Lower leg skin (tissue), 4 donors: ENCODE measurements at regions not wholly inside any gene's neighbourhood (a gene's known extent, or its start where the extent isn't known, plus 50 kb on each side); places are given as distances from the start of the nearest gene placed in this dataset.

Experiments
- DNase-seq, 2 donors: peaks; one replicate each; pipeline ENCODE4 v3.0.0-alpha.2; 2019; ENCODE audit warnings: low spot score in 2 of 2
- H3K4me3 ChIP-seq: fragments of 200-600 bp; sonication (generic); 2 replicates; pipeline ENCODE4 v1.5.1; 2017; ENCODE audit warnings: mild to moderate bottlenecking, low read depth; ENCODE audit not compliant: poor library complexity, severe bottlenecking
- POLR2A ChIP-seq, 2 donors: fragments of 450-650 bp; IDR thresholded peaks; one replicate each; pipeline ENCODE4 v1.6.1; 2016 to 2017; ENCODE audit warnings: antibody characterized with exemption in 2 of 2, mild to moderate bottlenecking in 1 of 2, moderate library complexity in 1 of 2
- WGBS, 2 donors: methylation state at CpG; one replicate each; pipeline ENCODE4 v1.1.5; 2018; 5-methylcytosine and 5-hydroxymethylcytosine counted together
- intact Hi-C: fragments of 100-400 bp; cut with DNase I; formaldehyde crosslinking; loops from one replicate; pipeline ENCODE4 v1.15.0; 2023; ENCODE audit warnings: low total_unique reads
- TF ChIP-seq, protein P1 (sequence below), 3 donors: fragments of 450-650 bp; IDR thresholded peaks; one replicate each; pipeline ENCODE4 v1.5.1; 2016; ENCODE audit warnings: antibody characterized with exemption in 3 of 3, mild to moderate bottlenecking in 3 of 3, moderate library complexity in 2 of 3

- intact Hi-C loops = no loop called here
- no peak for DNase-seq
- WGBS, 2 donors = 82 to 84% methylated on average over 5 of the region's 5 CpGs
- TF ChIP-seq, protein P1, sequence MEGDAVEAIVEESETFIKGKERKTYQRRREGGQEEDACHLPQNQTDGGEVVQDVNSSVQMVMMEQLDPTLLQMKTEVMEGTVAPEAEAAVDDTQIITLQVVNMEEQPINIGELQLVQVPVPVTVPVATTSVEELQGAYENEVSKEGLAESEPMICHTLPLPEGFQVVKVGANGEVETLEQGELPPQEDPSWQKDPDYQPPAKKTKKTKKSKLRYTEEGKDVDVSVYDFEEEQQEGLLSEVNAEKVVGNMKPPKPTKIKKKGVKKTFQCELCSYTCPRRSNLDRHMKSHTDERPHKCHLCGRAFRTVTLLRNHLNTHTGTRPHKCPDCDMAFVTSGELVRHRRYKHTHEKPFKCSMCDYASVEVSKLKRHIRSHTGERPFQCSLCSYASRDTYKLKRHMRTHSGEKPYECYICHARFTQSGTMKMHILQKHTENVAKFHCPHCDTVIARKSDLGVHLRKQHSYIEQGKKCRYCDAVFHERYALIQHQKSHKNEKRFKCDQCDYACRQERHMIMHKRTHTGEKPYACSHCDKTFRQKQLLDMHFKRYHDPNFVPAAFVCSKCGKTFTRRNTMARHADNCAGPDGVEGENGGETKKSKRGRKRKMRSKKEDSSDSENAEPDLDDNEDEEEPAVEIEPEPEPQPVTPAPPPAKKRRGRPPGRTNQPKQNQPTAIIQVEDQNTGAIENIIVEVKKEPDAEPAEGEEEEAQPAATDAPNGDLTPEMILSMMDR (IDR thresholded peaks at IDR 0.05) = no peak
- TF ChIP-seq POLR2A (IDR thresholded peaks at IDR 0.05) = no peak
- no peak overlapping the region for H3K4me3 ChIP-seq
Measured at GRCh38 chr3:18720543-18720942, 295.4 kb upstream of the SATB1 start.

DNA sequence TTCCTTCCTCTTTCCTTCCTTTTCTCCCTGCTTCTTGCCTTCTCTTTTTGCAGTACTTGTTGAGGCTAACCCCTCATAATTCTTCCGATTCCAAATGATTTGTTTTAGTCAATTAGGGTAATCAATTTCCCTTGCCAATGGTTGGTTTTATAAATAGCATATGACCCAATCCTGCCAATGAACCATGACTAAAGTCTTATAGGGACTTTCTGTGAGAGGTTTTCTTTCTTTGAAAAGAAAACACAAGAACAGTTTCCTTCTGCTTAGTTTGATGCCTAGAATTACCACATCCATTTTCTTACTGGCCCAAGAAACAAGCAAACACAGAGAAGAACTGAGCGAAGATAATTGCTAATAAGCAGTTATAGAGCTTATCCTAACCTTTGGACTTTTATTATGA is 292.5 kb upstream of the SATB1 start:
- H3K4me3 ChIP-seq = no peak overlapping the region
- TF ChIP-seq, protein P1 (IDR thresholded peaks at IDR 0.05) = no peak
- no peak for TF ChIP-seq POLR2A (IDR thresholded peaks at IDR 0.05)
- no peak for DNase-seq
- intact Hi-C loops = no loop called here
- WGBS, 2 donors = 74 to 82% methylated on average over 2 of the region's 2 CpGs

GRCh38 chr3:18716821-18717220 is 291.7 kb upstream of the SATB1 start:
- TF ChIP-seq POLR2A (IDR thresholded peaks at IDR 0.05) = no peak
- TF ChIP-seq, protein P1 (IDR thresholded peaks at IDR 0.05) = no peak
- no peak for DNase-seq
- no peak overlapping the region for H3K4me3 ChIP-seq
- WGBS, 2 donors = 38 to 41% methylated on average over 3 of the region's 3 CpGs
- intact Hi-C loops = no loop called here

GRCh38 chr3:18716101-18716500 is 291.0 kb upstream of the SATB1 start:
- intact Hi-C loops = no loop called here

DNA sequence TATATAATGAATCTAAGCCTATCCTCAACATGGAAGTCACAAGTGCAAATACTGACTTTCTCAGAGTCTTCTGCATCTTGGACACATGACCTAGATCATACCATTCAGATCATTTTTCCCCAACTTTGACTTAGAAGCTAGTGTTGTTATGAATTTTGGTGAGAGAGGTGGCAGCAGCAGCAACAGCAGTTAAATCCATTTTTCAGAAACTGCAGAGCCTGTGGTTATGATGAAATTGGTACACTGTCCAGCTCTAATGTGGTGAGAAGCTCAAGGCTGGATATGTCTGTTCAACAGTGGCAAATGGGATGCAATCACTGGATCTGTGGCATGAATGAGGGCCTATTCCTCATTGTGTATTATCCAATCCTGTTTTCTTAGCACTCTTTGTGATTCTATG is 290.1 kb upstream of the SATB1 start:
- H3K4me3 ChIP-seq = no peak overlapping the region
- intact Hi-C loops = no loop called here
- no peak for DNase-seq
- no peak for TF ChIP-seq POLR2A (IDR thresholded peaks at IDR 0.05)
- TF ChIP-seq, protein P1 (IDR thresholded peaks at IDR 0.05) = no peak

More at GRCh38 chr3:18716101-18716500, 291.0 kb upstream of the SATB1 start:
- TF ChIP-seq, protein P1 (IDR thresholded peaks at IDR 0.05) = no peak
- no peak for TF ChIP-seq POLR2A (IDR thresholded peaks at IDR 0.05)
- H3K4me3 ChIP-seq = no peak overlapping the region
- 86 to 88% methylated on average over 2 of the region's 2 CpGs for WGBS, 2 donors
- no peak for DNase-seq

DNA sequence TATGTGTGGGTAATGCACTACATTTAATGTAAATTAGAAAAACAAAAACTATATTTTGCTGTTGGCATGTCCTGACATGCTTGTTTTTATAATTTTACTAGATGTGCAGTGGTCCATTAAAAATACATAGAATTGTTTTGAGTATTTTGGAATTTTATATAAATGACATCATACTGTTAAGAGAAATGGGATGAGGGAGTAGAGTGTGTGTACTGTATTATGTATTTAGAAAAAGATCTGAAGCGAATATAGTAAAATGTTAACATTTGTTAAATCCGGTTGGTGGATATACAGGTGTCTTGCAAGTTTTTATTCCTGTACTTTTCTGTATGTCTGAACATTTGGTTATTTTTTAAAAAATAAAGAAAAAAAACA is 288.4 kb upstream of the SATB1 start:
- H3K4me3 ChIP-seq = no peak overlapping the region
- TF ChIP-seq POLR2A (IDR thresholded peaks at IDR 0.05) = no peak
- TF ChIP-seq, protein P1 (IDR thresholded peaks at IDR 0.05) = no peak
- no peak for DNase-seq
- 86 to 95% methylated on average over 2 of the region's 2 CpGs for WGBS, 2 donors
- intact Hi-C loops = no loop called here
